Hematopoietic multipotent progenitor cell treated with erythropoietin and hydrocortisone succinate and interleukin-3 and kit ligand, for 4 days (in vitro differentiated cells): ENCODE measurements at regions not wholly inside any gene's neighbourhood (a gene's known extent, or its start where the extent isn't known, plus 50 kb on each side); places are given as distances from the start of the nearest gene placed in this dataset.
"Not testable (repeated sequence)": the region's sequence is repeated elsewhere in the genome, so short reads cannot be mapped to it uniquely, and the experiment has no call there.

ENCODE experiments used
- DNase-seq: peaks from one replicate; pipeline ENCODE4 v3.0.0-alpha.2; 2015

GRCh38 chr2:188000189-188000588 is 291.5 kb upstream of the GULP1 start:
- no peak for DNase-seq

DNA sequence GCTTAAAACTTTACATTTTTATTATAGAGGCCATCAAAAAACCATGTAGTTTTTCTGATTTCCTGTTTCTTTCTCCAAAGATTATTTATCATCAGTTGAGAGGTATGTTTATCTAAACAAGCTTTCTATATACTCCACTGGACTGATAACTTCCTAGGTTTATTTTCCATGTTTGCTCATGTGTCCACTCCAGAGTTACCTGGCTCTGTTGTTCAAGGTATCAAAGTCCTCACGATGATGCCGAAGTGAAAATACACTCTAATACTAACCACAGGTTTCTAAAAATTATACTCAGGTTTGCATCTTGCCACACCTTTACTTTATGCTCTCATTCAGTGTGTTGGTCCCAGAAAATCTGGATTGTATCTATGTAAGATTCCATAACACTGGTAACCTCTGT is 287.9 kb upstream of the GULP1 start:
- DNase-seq, result no peak

DNA sequence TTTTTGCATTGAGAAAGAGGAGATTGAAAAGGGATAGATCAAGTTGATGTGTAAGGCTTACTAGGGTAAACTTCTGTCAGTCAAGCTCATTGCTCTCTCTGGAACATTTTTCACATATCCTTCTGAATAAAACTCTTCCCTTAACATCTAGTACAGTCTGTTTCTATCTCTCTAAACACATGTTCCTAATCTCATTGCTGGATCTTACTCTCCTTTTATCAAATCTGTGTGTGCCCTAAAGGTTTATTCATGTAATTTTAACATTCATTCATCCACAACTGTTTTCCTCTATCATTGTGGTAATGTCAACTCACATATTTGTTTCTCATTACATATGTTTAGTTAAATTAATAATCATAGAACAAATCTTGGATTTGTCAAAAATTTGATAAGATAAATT is 277.9 kb upstream of the GULP1 start:
- DNase-seq, result no peak

DNA sequence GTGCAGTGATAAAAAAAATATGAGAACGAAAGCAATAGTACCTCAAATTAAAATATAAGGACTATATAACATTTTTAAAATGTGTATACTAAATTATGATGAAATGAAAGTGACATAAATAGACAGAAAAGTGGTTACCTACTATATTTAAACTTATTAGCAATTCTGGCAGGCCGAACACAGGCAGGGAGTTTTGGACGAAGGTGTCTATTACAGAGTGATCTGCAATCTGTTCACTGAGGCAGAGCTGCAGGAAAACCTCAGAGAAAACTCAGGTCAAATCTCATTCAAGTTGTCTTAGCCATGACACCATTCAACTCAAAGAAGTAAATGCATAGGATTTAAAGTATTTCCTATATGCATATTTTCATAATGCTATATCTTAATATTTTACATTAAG is 274.8 kb upstream of the GULP1 start:
- DNase-seq, result no peak

DNA sequence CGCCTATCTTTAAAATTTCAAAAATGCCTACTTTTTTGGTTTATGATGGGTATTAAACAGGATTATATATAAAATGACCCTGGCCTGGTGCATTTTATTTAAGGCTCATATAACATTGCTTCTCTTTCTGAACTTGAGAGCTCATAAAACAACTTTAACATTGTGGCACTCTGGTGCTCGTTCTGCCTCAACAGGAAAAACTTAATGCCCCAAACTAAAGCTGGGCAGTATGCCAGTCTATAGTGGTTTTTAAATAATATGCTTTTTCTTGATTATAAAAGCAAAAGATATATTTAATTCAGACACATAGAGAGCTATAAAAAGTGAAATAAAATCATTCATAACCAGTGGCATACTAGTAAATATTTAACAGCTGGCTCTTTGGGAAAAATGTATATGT is 269.3 kb upstream of the GULP1 start:
- DNase-seq, result no peak

- no peak for DNase-seq
Measured at GRCh38 chr2:188023035-188023434, 268.6 kb upstream of the GULP1 start.

DNA sequence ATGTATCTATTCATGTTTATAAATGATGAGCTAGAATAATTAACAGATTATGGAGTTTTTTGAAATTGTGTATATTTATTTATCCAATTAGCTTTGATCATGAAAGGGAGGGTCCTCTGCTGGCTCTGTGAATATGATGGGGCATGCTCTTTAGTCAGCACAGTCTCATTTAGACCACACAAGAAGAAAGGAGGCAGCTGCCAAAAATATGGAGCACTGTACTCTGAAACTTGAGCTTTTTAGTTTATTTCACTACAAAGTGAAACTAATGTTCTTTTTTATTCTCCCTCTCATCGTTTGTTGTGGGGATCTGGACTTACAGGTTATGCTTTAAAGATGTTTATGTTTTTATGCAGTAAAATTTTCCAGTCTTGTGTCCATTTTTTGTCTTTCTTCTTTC is 266.9 kb upstream of the GULP1 start:
- DNase-seq, result no peak

DNA sequence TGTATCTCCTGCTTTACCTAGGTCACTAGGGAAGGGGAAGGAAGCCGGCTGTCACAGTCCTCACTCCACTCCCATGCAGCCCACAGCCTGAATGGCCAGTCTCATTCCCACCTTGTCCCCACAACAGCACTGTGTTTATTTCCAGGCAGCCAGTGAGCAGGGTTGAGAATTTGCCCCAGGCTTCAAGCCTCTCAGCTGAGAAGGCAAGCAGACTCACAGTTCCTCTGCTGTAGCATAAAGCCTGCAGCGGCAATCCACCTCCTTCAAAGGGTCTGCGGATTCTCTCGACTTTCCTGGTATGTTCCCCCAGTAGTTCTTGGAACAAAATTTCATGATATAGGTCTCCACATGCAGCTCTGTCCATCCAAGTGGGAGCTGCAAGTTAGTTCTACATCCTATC is 262.9 kb upstream of the GULP1 start:
- DNase-seq, result no peak

DNA sequence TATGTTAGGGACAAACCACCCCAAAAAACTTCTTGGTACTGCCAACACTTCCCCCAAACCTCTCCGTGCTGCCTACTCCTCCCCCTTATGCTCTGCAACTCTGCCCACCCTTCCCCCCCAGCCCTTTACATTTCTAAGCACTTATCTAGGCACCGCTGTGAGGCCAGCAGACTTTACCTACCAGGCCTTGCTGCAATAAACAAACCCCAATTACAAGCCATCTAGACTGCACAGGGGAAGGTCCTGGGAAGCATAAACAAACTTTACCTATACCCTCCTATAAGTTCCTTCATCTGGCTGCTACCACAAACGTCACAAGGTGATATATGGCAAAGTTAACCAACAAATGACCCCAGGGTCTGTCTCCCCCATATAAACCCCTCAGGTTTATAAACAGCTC is 259.4 kb upstream of the GULP1 start:
- no peak for DNase-seq

- no peak for DNase-seq
Measured at GRCh38 chr2:188032786-188033185, 258.9 kb upstream of the GULP1 start.

GRCh38 chr2:188033240-188033639 is 258.4 kb upstream of the GULP1 start:
- DNase-seq, result not testable (repeated sequence)

DNA sequence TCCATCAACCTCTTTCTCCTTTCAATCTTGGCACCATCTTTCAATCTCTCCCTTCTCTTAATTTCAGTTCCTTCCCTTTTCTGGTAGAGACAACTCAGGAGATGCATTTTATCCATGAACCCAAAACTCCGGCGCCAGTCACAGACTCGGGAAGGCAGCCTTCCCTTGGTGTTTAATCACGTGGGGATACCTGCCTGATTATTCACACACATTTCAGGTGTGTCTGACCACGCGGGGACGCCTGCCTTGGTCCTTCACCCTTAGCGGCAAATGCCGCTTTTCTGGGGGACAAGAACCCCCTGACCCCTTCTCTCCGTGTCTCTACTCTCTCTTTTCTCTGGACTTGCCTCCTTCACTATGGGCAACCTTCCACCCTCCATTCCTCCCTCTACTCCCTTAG is 257.6 kb upstream of the GULP1 start:
- not testable (repeated sequence) for DNase-seq

GRCh38 chr2:188035377-188035776 is 256.3 kb upstream of the GULP1 start:
- DNase-seq, result not testable (repeated sequence)

- not testable (repeated sequence) for DNase-seq
Measured at GRCh38 chr2:188036786-188037185, 254.9 kb upstream of the GULP1 start.

DNA sequence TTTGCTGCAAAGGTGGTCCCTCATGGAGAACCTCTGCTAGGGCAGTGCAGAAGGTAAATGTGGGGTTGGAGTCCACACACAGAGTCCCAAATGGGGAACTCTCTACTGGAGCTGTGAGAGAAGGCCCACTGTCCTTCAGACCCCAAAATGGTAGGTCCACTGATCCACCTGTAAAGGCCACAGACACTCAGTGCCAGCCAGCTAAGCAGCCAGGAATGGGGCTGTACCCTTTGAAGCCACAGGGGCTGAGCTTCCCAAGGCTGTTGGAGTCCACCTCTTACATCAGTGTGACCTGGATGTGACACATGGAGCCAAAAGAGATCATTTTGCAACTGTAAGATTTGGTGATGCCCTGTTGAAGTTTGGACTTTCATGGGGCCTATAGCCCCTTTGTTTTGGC is 252.4 kb upstream of the GULP1 start:
- DNase-seq, result no peak

DNA sequence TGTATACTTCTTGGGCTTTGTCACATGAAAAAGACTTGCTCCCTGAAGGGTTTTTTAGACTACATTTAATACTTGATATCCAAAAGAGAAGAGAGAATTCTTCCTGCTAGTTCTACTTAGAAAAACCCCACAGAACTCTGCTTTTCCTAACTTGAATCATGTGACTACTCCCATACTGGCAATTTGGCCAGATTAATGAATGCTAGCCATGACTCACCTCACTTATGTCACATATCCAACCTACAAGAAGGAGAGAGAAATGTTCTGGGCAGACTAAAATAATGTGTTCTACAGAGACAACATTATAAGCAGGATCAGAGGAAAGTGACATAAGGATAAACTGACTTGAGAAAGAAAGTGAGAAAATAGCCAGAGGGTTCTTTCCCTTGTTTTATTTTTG is 249.3 kb upstream of the GULP1 start:
- DNase-seq, result no peak

- DNase-seq, result no peak
Measured at GRCh38 chr2:188045016-188045415, 246.7 kb upstream of the GULP1 start.

- DNase-seq, result no peak
Measured at GRCh38 chr2:188046437-188046836, 245.2 kb upstream of the GULP1 start.

GRCh38 chr2:188047735-188048134 is 243.9 kb upstream of the GULP1 start:
- no peak for DNase-seq

- DNase-seq, result no peak
Measured at GRCh38 chr2:188050726-188051125, 240.9 kb upstream of the GULP1 start.

DNA sequence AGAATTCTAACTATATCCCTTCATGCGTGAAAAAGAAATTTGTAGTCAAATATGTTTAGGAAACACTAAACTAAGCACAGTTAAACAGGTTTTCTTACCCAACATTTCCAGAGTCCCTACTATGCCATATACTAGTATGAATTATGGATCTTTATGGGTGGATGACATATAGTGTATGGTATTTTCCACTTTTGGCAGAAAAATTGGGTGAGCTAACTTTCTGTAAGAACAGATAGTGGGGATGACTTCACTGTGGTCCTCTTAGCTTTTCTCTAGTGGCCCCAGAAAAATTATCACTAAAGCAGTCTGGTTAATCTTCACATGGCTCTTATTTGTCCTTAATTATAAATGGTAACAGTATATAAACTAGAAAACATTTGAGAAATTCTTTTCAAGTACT is 240.0 kb upstream of the GULP1 start:
- no peak for DNase-seq

GRCh38 chr2:188065386-188065785 is 226.3 kb upstream of the GULP1 start:
- no peak for DNase-seq

GRCh38 chr2:188068093-188068492 is 223.6 kb upstream of the GULP1 start:
- no peak for DNase-seq

GRCh38 chr2:188076149-188077056 is 215.3 kb upstream of the GULP1 start:
- DNase-seq, result no peak

GRCh38 chr2:188077757-188078156 is 213.9 kb upstream of the GULP1 start:
- no peak for DNase-seq
